ENCODE measurements at regions not wholly inside any gene's neighbourhood (a gene's known extent, or its start where the extent isn't known, plus 50 kb on each side); places are given as distances from the start of the nearest gene placed in this dataset.

GRCh38 chr2:128734521-128735295 lies 416.0 kb upstream of the HS6ST1 start:
- TF ChIP-seq, protein P1, sequence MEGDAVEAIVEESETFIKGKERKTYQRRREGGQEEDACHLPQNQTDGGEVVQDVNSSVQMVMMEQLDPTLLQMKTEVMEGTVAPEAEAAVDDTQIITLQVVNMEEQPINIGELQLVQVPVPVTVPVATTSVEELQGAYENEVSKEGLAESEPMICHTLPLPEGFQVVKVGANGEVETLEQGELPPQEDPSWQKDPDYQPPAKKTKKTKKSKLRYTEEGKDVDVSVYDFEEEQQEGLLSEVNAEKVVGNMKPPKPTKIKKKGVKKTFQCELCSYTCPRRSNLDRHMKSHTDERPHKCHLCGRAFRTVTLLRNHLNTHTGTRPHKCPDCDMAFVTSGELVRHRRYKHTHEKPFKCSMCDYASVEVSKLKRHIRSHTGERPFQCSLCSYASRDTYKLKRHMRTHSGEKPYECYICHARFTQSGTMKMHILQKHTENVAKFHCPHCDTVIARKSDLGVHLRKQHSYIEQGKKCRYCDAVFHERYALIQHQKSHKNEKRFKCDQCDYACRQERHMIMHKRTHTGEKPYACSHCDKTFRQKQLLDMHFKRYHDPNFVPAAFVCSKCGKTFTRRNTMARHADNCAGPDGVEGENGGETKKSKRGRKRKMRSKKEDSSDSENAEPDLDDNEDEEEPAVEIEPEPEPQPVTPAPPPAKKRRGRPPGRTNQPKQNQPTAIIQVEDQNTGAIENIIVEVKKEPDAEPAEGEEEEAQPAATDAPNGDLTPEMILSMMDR (IDR thresholded peaks at IDR 0.05; ENCODE audit: low read depth, low read length): no peak
- peak; percentile 66 to 79 for DNase-seq (ENCODE audit: low read depth in 2 of 2)
- H3K4me3 ChIP-seq (replicated peaks in 1 of 2; ENCODE audit: low read depth in 2 of 2, low read length in 2 of 2): no peak overlapping the region

- H3K4me3 ChIP-seq (replicated peaks in 1 of 2; ENCODE audit: low read depth in 2 of 2, low read length in 2 of 2): no peak overlapping the region
- TF ChIP-seq, protein P1 (IDR thresholded peaks at IDR 0.05; ENCODE audit: low read depth, low read length): no peak
- DNase-seq (ENCODE audit: low read depth in 2 of 2): no peak
Measured at GRCh38 chr2:128735296-128735960, 416.8 kb upstream of the HS6ST1 start.

DNA sequence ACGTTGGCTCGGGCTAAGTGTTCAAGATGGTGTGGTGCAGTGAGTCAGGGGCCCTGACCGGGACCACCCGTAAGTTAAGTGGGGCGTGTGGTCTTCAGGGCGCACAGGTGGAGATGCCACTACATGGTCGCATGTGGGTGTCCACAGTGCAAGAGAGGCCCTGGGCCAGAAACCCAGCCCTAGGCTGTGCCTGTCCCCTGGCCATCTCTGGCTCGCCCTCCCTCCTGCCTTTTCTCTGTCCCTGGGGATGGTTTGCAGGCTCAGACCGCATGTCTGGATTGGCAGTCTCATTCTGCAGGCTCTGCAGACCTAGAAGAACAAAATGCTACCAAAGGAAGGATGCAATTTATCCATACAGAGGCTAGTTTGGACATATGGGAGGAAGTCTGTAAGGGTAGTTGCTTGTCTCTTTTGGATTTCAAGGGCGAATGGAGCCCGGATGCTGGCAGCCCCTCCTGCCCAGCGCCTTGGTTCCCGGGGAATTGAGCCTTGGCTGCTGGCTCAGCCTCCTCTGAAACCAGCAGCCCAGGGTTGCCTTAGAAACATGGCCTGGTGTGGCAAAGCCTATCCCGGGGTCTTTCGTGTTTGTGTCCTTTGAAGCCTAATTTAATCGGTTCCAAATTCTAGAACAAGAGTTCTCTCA lies 417.5 kb upstream of the HS6ST1 start:
- H3K4me3 ChIP-seq (replicated peaks in 1 of 2; ENCODE audit: low read depth in 2 of 2, low read length in 2 of 2): no peak overlapping the region
- TF ChIP-seq, protein P1 (IDR thresholded peaks at IDR 0.05; ENCODE audit: low read depth, low read length): no peak
- peak in 1 of 2 donors; percentile 32 for DNase-seq (ENCODE audit: low read depth in 2 of 2)

GRCh38 chr2:128736689-128737545 lies 418.2 kb upstream of the HS6ST1 start:
- peak; percentile 73 to 86 for DNase-seq (ENCODE audit: low read depth in 2 of 2)
- TF ChIP-seq, protein P1 (IDR thresholded peaks at IDR 0.05; ENCODE audit: low read depth, low read length): peak; percentile 96
- H3K4me3 ChIP-seq (replicated peaks in 1 of 2; ENCODE audit: low read depth in 2 of 2, low read length in 2 of 2): peak overlapping the region in 1 of 2 donors; percentile 25

DNA sequence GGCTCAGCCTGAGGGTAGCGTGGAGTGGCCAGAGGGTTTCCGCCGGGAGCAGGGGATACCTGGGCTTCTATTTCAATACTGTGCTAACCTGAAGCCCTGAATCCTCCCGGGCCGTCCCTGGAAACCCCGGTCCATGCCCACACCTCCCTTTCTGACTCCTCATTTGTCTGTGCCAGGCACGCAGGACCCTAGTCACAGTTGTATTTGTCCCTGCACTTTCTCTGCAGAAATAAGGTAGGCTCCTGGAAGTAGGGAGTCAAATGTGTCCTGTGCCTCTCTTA lies 418.8 kb upstream of the HS6ST1 start:
- no peak for DNase-seq (ENCODE audit: low read depth in 2 of 2)
- H3K4me3 ChIP-seq (replicated peaks in 1 of 2; ENCODE audit: low read depth in 2 of 2, low read length in 2 of 2): no peak overlapping the region
- TF ChIP-seq, protein P1 (IDR thresholded peaks at IDR 0.05; ENCODE audit: low read depth, low read length): no peak

DNA sequence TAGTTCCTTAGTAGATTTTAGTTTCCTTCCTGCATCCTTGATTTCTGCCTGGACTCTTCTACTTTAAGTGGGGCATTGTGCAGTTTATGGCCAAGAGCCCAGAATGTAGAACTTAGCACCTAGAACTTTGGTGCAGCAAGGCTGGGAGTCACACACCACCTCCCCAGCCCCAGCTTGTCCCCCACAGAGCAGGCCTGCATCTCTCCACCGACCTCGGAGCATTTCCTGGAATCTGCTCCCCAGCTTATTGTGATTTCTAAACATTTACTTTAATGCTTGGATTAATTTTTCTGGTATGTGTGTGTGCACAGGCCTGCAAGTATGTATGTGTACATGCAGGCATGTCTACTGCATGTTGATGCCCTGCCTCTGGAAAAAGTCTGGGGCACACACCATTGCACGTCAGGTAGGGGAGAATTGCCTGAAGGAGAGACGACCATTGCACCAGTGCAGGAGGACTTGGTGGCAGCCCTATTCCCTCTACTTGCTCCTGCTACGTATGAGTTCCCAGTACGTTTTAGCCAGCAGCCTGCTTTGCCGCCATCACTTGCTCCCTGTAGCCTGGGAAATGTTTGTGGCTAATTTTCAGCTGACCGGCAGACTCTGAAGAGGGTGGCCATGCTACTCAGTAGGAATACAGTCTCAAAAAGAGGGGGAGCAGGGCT lies 419.9 kb upstream of the HS6ST1 start:
- TF ChIP-seq, protein P1 (IDR thresholded peaks at IDR 0.05; ENCODE audit: low read depth, low read length): no peak
- H3K4me3 ChIP-seq (replicated peaks in 1 of 2; ENCODE audit: low read depth in 2 of 2, low read length in 2 of 2): no peak overlapping the region
- no peak for DNase-seq (ENCODE audit: low read depth in 2 of 2)
